ENCODE measurements at regions not wholly inside any gene's neighbourhood (a gene's known extent, or its start where the extent isn't known, plus 50 kb on each side); places are given as distances from the start of the nearest gene placed in this dataset.

GRCh38 chr16:5604770-5605169 is 507.2 kb upstream of the EEF2KMT start:
- TF ChIP-seq CTCF (conservative IDR thresholded peaks at IDR 0.05; ENCODE audit: low read depth, low read length) (no peak), MAFK (IDR thresholded peaks at IDR 0.05; ENCODE audit: low read depth, low read length) (no peak), POLR2A (IDR thresholded peaks at IDR 0.05; ENCODE audit: low read depth, low read length) (no peak), FOS (IDR thresholded peaks at IDR 0.05; ENCODE audit: low read depth, low read length) (no peak)
